ENCODE measurements at regions not wholly inside any gene's neighbourhood (a gene's known extent, or its start where the extent isn't known, plus 50 kb on each side); places are given as distances from the start of the nearest gene placed in this dataset.

DNA sequence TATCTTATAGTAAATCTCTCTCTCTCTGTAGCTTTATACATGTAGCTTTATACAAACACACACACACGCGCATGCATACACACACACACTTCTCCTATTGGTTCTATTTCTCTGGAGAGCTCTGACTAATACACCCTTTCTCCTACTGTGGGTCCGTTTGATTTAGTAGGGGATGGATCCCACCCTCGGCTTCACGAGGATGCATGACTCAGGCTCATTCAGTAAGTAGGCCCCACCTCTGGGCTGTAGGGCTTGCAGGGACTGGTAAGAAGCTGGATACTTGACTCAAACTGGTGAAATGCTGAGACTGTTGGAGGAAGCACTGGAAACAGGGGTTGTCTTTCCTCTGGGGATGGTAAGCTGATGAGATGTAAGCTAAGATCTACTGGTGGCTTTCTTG lies 98.7 kb downstream of the SLC24A2 start:
- Histone ChIP-seq H3K9me3 (ENCODE audit: control insufficient read depth, insufficient read depth, low read depth, low read length) (peaks cover 15% of the 10 kb centered on the region), H3K4me1 (ENCODE audit: control insufficient read depth, insufficient read depth, low read length) (no peaks in the 10 kb centered on the region), H3K27me3 (ENCODE audit: control insufficient read depth, insufficient read depth, low read length) (no peaks in the 10 kb centered on the region), H3K36me3 (ENCODE audit: control insufficient read depth, insufficient read depth, low read length) (no peaks in the 10 kb centered on the region), H3K4me3 (ENCODE audit: low read depth, low read length) (no peak overlapping the region), H3K9ac (ENCODE audit: low read length) (no peak overlapping the region), H3K27ac (ENCODE audit: low read depth, low read length) (no peak overlapping the region)

DNA sequence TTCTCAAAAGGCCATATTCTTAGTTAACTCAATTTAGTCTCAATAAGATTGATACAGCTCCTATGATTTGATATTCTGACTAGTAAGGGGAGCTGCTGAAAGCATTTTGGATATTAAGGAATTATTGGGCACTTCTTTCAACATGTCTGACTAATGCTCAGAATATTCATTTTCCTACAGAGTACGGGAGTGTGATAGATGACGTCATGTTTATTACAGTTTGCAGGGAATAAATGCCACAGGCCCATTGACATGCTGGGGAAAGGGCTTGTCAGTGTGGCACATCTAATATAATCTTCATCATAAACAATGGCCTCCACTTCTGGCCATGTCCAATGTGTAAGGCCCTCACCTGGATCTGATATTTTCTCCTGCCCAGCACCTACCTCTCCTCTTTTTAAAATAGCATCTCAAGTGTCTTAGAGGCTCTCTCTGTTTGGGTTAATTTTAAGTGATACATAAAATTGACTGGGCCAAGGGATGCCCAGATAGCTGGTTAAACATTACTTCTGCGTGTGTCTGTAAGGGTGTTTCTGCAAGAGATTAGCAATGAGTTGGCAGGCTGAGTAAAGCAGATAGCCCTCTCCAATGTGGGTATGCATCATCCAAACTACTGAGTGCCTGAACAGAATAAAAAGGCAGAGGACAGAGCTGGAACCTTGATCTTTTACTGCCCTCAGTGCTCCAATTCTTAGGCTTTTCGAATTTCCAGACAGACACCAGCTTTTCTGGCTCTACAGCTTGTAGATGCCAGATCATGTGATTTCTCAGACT lies 99.3 kb downstream of the SLC24A2 start:
- no peaks in the 10 kb centered on the region for H3K27me3 ChIP-seq (ENCODE audit: control insufficient read depth, insufficient read depth, low read length)
- H3K4me1 ChIP-seq (ENCODE audit: control insufficient read depth, insufficient read depth, low read length): no peaks in the 10 kb centered on the region
- H3K27ac ChIP-seq (ENCODE audit: low read depth, low read length): no peak overlapping the region
- no peaks in the 10 kb centered on the region for H3K36me3 ChIP-seq (ENCODE audit: control insufficient read depth, insufficient read depth, low read length)
- no peak overlapping the region for H3K4me3 ChIP-seq (ENCODE audit: low read depth, low read length)
- no peak overlapping the region for H3K9ac ChIP-seq (ENCODE audit: low read length)
- H3K9me3 ChIP-seq (ENCODE audit: control insufficient read depth, insufficient read depth, low read depth, low read length): peaks cover 15% of the 10 kb centered on the region

DNA sequence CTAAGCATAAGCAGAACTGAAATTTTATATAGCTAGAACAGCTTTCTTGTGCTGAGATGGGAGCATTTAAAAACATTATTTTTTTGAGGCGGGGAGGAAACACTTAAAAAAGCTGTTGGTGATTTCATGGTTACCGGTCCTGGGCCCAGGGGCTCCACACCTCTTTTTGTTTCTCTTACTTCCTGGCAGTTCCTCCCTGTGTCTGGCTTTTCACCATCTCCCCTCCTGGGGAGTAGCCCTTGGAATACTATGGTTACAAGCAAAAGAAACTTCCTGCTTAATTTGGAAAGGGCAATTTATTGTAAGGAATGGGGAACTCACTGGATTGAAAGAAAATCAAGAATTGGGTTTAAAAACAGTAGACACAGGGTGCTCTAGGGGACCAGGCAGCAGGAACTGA lies 105.1 kb downstream of the SLC24A2 start:
- Histone ChIP-seq H3K4me1 (ENCODE audit: control insufficient read depth, insufficient read depth, low read length) (0 out of 2 replicates have a peak, but pooled peaks cover 7% of the 10 kb centered on the region), H3K27me3 (ENCODE audit: control insufficient read depth, insufficient read depth, low read length) (no peaks in the 10 kb centered on the region), H3K27ac (ENCODE audit: low read depth, low read length) (no peak overlapping the region), H3K36me3 (ENCODE audit: control insufficient read depth, insufficient read depth, low read length) (no peaks in the 10 kb centered on the region), H3K9me3 (ENCODE audit: control insufficient read depth, insufficient read depth, low read depth, low read length) (peaks cover 15% of the 10 kb centered on the region), H3K4me3 (ENCODE audit: low read depth, low read length) (no peak overlapping the region), H3K9ac (ENCODE audit: low read length) (no peak overlapping the region)

DNA sequence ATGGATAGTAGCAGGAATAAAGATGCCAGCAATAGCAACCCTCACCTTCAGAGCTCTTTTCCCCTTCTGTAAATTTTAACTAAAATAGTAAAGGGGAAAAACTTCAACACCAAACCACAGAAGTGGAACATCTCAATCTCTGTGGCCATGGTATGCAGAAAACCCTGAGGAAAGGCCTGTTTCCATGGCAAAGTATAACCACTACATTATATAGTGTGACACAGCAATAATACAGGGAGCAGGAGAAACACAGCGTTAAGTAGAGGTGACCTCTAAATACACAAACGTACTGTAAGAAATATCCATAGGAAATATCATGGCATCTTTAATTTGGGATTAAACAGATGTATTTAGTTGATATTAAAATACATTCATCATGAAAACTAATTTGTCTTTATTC lies 106.4 kb downstream of the SLC24A2 start:
- H3K4me1 ChIP-seq (ENCODE audit: control insufficient read depth, insufficient read depth, low read length): 0 out of 2 replicates have a peak, but pooled peaks cover 7% of the 10 kb centered on the region
- H3K27me3 ChIP-seq (ENCODE audit: control insufficient read depth, insufficient read depth, low read length): no peaks in the 10 kb centered on the region
- no peak overlapping the region for H3K27ac ChIP-seq (ENCODE audit: low read depth, low read length)
- H3K9ac ChIP-seq (ENCODE audit: low read length): no peak overlapping the region
- H3K36me3 ChIP-seq (ENCODE audit: control insufficient read depth, insufficient read depth, low read length): no peaks in the 10 kb centered on the region
- H3K9me3 ChIP-seq (ENCODE audit: control insufficient read depth, insufficient read depth, low read depth, low read length): peaks cover 15% of the 10 kb centered on the region
- H3K4me3 ChIP-seq (ENCODE audit: low read depth, low read length): no peak overlapping the region

DNA sequence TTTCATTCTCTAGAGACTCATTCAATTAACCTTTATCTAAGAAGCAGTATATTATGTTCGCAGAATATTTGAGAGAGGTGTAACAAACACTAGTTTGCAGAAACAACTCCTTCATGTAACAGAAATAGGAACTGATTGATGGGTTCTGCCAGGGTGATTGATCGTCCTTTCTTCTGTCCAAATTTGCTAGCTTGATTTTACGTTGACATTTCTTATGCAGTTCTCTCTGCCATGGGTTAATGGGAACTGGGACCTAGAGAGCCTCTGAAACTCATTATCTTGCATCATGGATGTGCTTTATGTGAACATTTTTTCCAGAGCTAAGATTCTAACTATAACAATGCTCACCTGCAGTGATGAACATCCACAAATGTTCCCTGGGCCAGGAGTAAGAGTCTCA lies 107.0 kb downstream of the SLC24A2 start:
- Histone ChIP-seq H3K27me3 (ENCODE audit: control insufficient read depth, insufficient read depth, low read length) (no peaks in the 10 kb centered on the region), H3K4me1 (ENCODE audit: control insufficient read depth, insufficient read depth, low read length) (0 out of 2 replicates have a peak, but pooled peaks cover 7% of the 10 kb centered on the region), H3K4me3 (ENCODE audit: low read depth, low read length) (no peak overlapping the region), H3K9ac (ENCODE audit: low read length) (no peak overlapping the region), H3K27ac (ENCODE audit: low read depth, low read length) (no peak overlapping the region), H3K9me3 (ENCODE audit: control insufficient read depth, insufficient read depth, low read depth, low read length) (peaks cover 9% of the 10 kb centered on the region), H3K36me3 (ENCODE audit: control insufficient read depth, insufficient read depth, low read length) (no peaks in the 10 kb centered on the region)

DNA sequence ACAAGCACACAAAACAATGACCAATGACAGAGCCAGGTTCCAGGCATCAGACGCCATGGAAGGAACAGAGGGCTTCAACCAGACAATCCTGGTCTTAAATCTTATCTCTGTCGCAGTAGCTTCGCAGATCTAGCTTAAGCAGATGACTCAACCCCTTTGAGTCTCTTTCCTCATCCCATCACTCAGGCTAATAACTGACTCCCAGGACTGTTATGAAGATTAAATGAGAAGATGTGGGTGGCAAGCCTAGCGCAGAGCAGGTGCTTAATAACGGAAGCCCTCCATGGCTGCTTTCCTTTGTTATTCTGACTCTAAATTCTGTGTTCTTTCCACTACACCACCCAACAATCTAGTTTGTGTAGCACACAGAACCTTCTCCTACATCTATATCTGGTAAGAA lies 110.9 kb downstream of the SLC24A2 start:
- H3K4me3 ChIP-seq (ENCODE audit: low read depth, low read length): no peak overlapping the region
- no peaks in the 10 kb centered on the region for H3K4me1 ChIP-seq (ENCODE audit: control insufficient read depth, insufficient read depth, low read length)
- H3K27me3 ChIP-seq (ENCODE audit: control insufficient read depth, insufficient read depth, low read length): no peaks in the 10 kb centered on the region
- H3K27ac ChIP-seq (ENCODE audit: low read depth, low read length): no peak overlapping the region
- no peak overlapping the region for H3K9ac ChIP-seq (ENCODE audit: low read length)
- no peaks in the 10 kb centered on the region for H3K9me3 ChIP-seq (ENCODE audit: control insufficient read depth, insufficient read depth, low read depth, low read length)
- H3K36me3 ChIP-seq (ENCODE audit: control insufficient read depth, insufficient read depth, low read length): no peaks in the 10 kb centered on the region

DNA sequence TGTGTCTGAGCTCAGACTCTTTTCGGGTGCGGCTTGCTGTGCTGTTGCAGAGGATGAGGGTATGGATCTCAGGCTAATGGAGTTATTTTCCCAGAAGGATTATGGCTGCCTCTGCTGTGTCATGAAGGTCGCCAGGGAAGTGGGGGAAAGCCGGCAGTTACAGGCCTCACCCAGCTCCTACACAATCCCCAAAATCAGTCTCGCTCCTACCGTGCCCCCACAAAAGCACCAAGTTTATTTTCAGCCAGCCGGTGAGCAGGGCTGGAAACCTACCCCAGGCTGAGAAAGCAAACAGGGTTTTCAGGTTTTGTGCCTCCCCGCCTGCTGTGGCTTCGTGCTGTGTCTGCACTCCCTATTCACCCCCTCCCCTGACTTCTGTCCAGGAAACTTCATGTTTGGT lies 113.3 kb downstream of the SLC24A2 start:
- H3K9me3 ChIP-seq (ENCODE audit: control insufficient read depth, insufficient read depth, low read depth, low read length): no peaks in the 10 kb centered on the region
- H3K27me3 ChIP-seq (ENCODE audit: control insufficient read depth, insufficient read depth, low read length): no peaks in the 10 kb centered on the region
- H3K4me1 ChIP-seq (ENCODE audit: control insufficient read depth, insufficient read depth, low read length): no peaks in the 10 kb centered on the region
- no peak overlapping the region for H3K4me3 ChIP-seq (ENCODE audit: low read depth, low read length)
- no peak overlapping the region for H3K27ac ChIP-seq (ENCODE audit: low read depth, low read length)
- H3K36me3 ChIP-seq (ENCODE audit: control insufficient read depth, insufficient read depth, low read length): no peaks in the 10 kb centered on the region
- H3K9ac ChIP-seq (ENCODE audit: low read length): no peak overlapping the region

DNA sequence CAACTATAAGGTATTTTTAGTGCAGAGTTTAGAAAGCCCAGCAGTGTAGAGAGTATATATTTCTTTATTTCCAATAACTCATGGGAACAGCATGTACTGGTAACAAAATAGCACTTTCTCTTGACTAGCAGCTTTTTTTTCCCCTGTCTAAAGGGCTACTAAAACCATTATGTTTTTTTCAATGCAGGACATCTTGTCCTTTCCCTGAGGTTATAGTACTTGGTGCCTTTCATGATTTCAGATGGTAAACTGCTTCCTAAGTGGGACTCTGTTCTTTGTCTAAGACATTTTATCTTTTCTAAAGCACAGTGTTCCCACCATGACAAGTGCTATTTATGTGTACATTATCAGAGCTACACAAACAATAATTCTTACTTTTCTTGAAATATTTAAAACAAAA lies 122.3 kb downstream of the SLC24A2 start:
- Histone ChIP-seq H3K9ac (ENCODE audit: low read length) (no peak overlapping the region), H3K27ac (ENCODE audit: low read depth, low read length) (no peak overlapping the region), H3K9me3 (ENCODE audit: control insufficient read depth, insufficient read depth, low read depth, low read length) (no peaks in the 10 kb centered on the region), H3K27me3 (ENCODE audit: control insufficient read depth, insufficient read depth, low read length) (no peaks in the 10 kb centered on the region), H3K36me3 (ENCODE audit: control insufficient read depth, insufficient read depth, low read length) (no peaks in the 10 kb centered on the region), H3K4me1 (ENCODE audit: control insufficient read depth, insufficient read depth, low read length) (peaks cover 6% of the 10 kb centered on the region; the same call in 1 of the 2 replicates), H3K4me3 (ENCODE audit: low read depth, low read length) (no peak overlapping the region)

DNA sequence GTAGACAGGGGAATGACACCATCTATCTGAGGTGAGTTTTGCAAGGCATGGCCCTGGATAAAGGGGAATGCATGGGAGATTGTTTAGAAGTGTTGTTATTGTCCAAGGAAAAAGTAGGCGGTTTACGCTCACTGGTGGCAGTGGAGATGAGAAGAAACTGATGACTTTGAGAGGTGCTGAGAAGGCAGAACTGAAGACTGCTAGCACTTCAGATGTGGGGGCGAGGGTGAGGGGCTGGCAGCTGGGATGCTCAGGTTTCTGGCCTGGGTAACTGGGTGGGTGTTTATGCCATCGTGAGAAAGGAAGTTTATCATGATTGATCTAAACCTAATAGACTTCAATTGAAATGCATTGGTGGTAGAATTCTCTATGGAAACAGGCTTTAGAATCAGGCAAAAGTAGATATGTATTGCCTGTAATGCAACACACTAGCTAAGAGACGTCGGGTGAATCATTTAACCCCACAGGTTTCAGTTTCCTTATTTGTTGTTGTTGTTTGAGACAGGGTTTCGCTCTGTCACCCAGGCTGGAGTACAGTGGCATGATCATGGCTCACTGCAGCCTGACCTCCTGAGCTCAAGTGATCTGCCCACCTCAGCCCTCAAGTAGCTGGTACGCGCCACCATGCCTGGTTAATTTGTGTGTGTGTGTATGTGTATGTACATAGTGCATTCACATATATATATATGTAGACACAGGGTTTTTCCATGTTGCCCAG lies 123.5 kb downstream of the SLC24A2 start:
- H3K27ac ChIP-seq (ENCODE audit: low read depth, low read length): no peak overlapping the region
- H3K4me3 ChIP-seq (ENCODE audit: low read depth, low read length): no peak overlapping the region
- H3K27me3 ChIP-seq (ENCODE audit: control insufficient read depth, insufficient read depth, low read length): no peaks in the 10 kb centered on the region
- no peaks in the 10 kb centered on the region for H3K36me3 ChIP-seq (ENCODE audit: control insufficient read depth, insufficient read depth, low read length)
- H3K9me3 ChIP-seq (ENCODE audit: control insufficient read depth, insufficient read depth, low read depth, low read length): no peaks in the 10 kb centered on the region
- peaks cover 6% of the 10 kb centered on the region; the same call in 1 of the 2 replicates for H3K4me1 ChIP-seq (ENCODE audit: control insufficient read depth, insufficient read depth, low read length)
- no peak overlapping the region for H3K9ac ChIP-seq (ENCODE audit: low read length)

DNA sequence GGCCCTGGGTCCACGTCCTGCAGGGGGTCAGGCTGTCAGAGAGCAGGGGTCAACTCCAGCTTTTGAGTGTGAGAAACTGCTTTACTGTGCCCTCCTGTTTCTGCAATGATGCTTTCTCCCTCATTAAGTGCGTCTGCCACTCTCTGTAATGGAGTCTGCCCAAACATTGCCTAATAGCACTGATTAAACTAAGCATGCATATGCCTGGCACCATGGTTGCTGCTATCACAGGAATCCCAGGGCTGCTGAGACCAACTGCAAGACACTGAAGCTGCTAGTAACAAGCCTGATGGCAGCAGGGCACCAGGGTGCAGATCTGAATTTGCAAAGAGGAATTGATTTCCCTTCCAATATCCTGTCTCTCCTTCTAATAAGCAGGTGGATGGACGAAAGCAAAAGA lies 125.3 kb downstream of the SLC24A2 start:
- Histone ChIP-seq H3K4me3 (ENCODE audit: low read depth, low read length) (no peak overlapping the region), H3K27ac (ENCODE audit: low read depth, low read length) (no peak overlapping the region), H3K9ac (ENCODE audit: low read length) (no peak overlapping the region), H3K27me3 (ENCODE audit: control insufficient read depth, insufficient read depth, low read length) (no peaks in the 10 kb centered on the region), H3K36me3 (ENCODE audit: control insufficient read depth, insufficient read depth, low read length) (no peaks in the 10 kb centered on the region), H3K4me1 (ENCODE audit: control insufficient read depth, insufficient read depth, low read length) (peaks cover 6% of the 10 kb centered on the region; the same call in 1 of the 2 replicates), H3K9me3 (ENCODE audit: control insufficient read depth, insufficient read depth, low read depth, low read length) (no peaks in the 10 kb centered on the region)

DNA sequence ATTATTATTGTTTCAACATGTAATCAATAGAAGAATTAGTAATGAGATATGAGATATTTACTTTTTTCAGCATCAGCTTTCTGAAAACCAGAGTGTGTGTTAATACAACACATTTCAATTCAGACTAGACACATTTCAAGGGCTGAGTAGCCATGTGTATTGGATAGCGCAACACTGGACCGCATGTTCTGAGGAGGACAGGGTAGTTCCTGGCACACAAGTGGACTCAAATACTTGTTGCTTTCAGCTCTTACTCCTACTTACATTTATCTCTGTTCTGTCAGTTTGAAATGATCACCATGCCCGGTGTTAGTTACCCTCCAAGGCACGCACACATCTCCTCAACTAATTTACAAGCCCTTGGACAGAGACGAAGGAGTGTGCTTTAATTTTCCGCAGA lies 126.6 kb downstream of the SLC24A2 start:
- Histone ChIP-seq H3K9me3 (ENCODE audit: control insufficient read depth, insufficient read depth, low read depth, low read length) (no peaks in the 10 kb centered on the region), H3K27ac (ENCODE audit: low read depth, low read length) (no peak overlapping the region), H3K36me3 (ENCODE audit: control insufficient read depth, insufficient read depth, low read length) (no peaks in the 10 kb centered on the region), H3K9ac (ENCODE audit: low read length) (no peak overlapping the region), H3K4me1 (ENCODE audit: control insufficient read depth, insufficient read depth, low read length) (peaks cover 6% of the 10 kb centered on the region; the same call in 1 of the 2 replicates), H3K27me3 (ENCODE audit: control insufficient read depth, insufficient read depth, low read length) (no peaks in the 10 kb centered on the region), H3K4me3 (ENCODE audit: low read depth, low read length) (no peak overlapping the region)
